ENCODE measurements at regions not wholly inside any gene's neighbourhood (a gene's known extent, or its start where the extent isn't known, plus 50 kb on each side); places are given as distances from the start of the nearest gene placed in this dataset.

GRCh38 chr1:168863772-168864171 is 134.8 kb upstream of the DPT start:
- TF ChIP-seq POLR2AphosphoS5 (IDR thresholded peaks at IDR 0.05; ENCODE audit: low read depth, low read length) (no peak), POLR2A (IDR thresholded peaks at IDR 0.05; ENCODE audit: low read depth, low read length) (no peak), TAF1 (IDR thresholded peaks at IDR 0.05; ENCODE audit: borderline replicate concordance, low read depth, low read length) (no peak)
